ENCODE measurements at regions not wholly inside any gene's neighbourhood (a gene's known extent, or its start where the extent isn't known, plus 50 kb on each side); places are given as distances from the start of the nearest gene placed in this dataset.

- Histone ChIP-seq H4K20me1 (ENCODE audit: insufficient read depth, poor library complexity, severe bottlenecking) (no peaks in the 10 kb centered on the region), H3K79me2 (no peaks in the 10 kb centered on the region), H3K4me3 (no peak overlapping the region), H3K9me2 (replicated peaks; ENCODE audit: insufficient read depth) (no peaks in the 10 kb centered on the region), H3K9me3 (ENCODE audit: low read depth) (no peaks in the 10 kb centered on the region), H3K36me3 (replicated peaks; ENCODE audit: insufficient read depth, low read depth) (no peaks in the 10 kb centered on the region), H3K27me3 (no peaks in the 10 kb centered on the region), H3K4me2 (no peak overlapping the region), H3K27ac (no peak overlapping the region), H2AFZ (no peak overlapping the region), H3K4me1 (ENCODE audit: insufficient read depth) (no peaks in the 10 kb centered on the region)
- TF ChIP-seq CTCF (IDR thresholded peaks at IDR 0.05; ENCODE audit: poor library complexity), result no peak
- 76% methylated on average over 1 of the region's 1 CpG for WGBS (ENCODE audit: low lambda C conversion rate, missing lambda C conversion rate)
- DNase-seq (ENCODE audit: low spot score), result no peak
Measured at GRCh38 chr12:40508421-40508820, 183.8 kb upstream of the CNTN1 start.

- 74% methylated on average over 5 of the region's 5 CpGs for WGBS (ENCODE audit: low lambda C conversion rate, missing lambda C conversion rate)
Measured at GRCh38 chr12:40511341-40511740, 180.9 kb upstream of the CNTN1 start.

GRCh38 chr12:40515041-40515816, 177.0 kb upstream of the CNTN1 start:
- H3K36me3 ChIP-seq (replicated peaks; ENCODE audit: insufficient read depth, low read depth), result no peaks in the 10 kb centered on the region
- no peak overlapping the region for H3K27ac ChIP-seq
- H3K4me3 ChIP-seq, result no peak overlapping the region
- H3K4me2 ChIP-seq, result no peak overlapping the region
- DNase-seq (ENCODE audit: low spot score), result no peak
- H3K9me2 ChIP-seq (replicated peaks; ENCODE audit: insufficient read depth), result no peaks in the 10 kb centered on the region
- WGBS (ENCODE audit: low lambda C conversion rate, missing lambda C conversion rate), result 59% methylated on average over 5 of the region's 5 CpGs
- no peak overlapping the region for H2AFZ ChIP-seq
- H4K20me1 ChIP-seq (ENCODE audit: insufficient read depth, poor library complexity, severe bottlenecking), result no peaks in the 10 kb centered on the region
- no peaks in the 10 kb centered on the region for H3K9me3 ChIP-seq (ENCODE audit: low read depth)
- no peaks in the 10 kb centered on the region for H3K4me1 ChIP-seq (ENCODE audit: insufficient read depth)
- no peaks in the 10 kb centered on the region for H3K79me2 ChIP-seq
- H3K27me3 ChIP-seq, result no peaks in the 10 kb centered on the region
- TF ChIP-seq CTCF (IDR thresholded peaks at IDR 0.05; ENCODE audit: poor library complexity) (no peak), EZH2phosphoT487 (IDR thresholded peaks at IDR 0.05; ENCODE audit: low read depth, severe bottlenecking, unreplicated experiment) (no peak)

More at GRCh38 chr12:40511341-40511740, 180.9 kb upstream of the CNTN1 start:
- Histone ChIP-seq H2AFZ (no peak overlapping the region), H3K4me2 (no peak overlapping the region), H3K9me3 (ENCODE audit: low read depth) (no peaks in the 10 kb centered on the region), H4K20me1 (ENCODE audit: insufficient read depth, poor library complexity, severe bottlenecking) (no peaks in the 10 kb centered on the region), H3K27me3 (no peaks in the 10 kb centered on the region), H3K9me2 (replicated peaks; ENCODE audit: insufficient read depth) (no peaks in the 10 kb centered on the region), H3K27ac (no peak overlapping the region), H3K4me3 (no peak overlapping the region), H3K79me2 (no peaks in the 10 kb centered on the region), H3K36me3 (replicated peaks; ENCODE audit: insufficient read depth, low read depth) (no peaks in the 10 kb centered on the region), H3K4me1 (ENCODE audit: insufficient read depth) (no peaks in the 10 kb centered on the region)
- no peak for DNase-seq (ENCODE audit: low spot score)
- TF ChIP-seq EZH2 (IDR thresholded peaks at IDR 0.05; ENCODE audit: borderline replicate concordance), result no peak
- no peak for TF ChIP-seq EZH2phosphoT487 (IDR thresholded peaks at IDR 0.05; ENCODE audit: low read depth, severe bottlenecking, unreplicated experiment)
- TF ChIP-seq CTCF (IDR thresholded peaks at IDR 0.05; ENCODE audit: poor library complexity), result no peak
